Endothelial cell (in vitro differentiated cells): ENCODE measurements at regions not wholly inside any gene's neighbourhood (a gene's known extent, or its start where the extent isn't known, plus 50 kb on each side); places are given as distances from the start of the nearest gene placed in this dataset.

Source experiments
- DNase-seq: peaks from one replicate; pipeline ENCODE4 v3.0.0; 2021; ENCODE audit warnings: low spot score
- H3K27ac Mint-ChIP-seq: one replicate; pipeline ENCODE4 v1.8.0; 2021; ENCODE audit warnings: mixed read lengths, inconsistent platforms; ENCODE audit not compliant: unreplicated experiment
- H3K27me3 Mint-ChIP-seq: one replicate; pipeline ENCODE4 v1.8.0; 2021; ENCODE audit warnings: mild to moderate bottlenecking, moderate library complexity, mixed read lengths, inconsistent platforms; ENCODE audit not compliant: unreplicated experiment
- H3K36me3 Mint-ChIP-seq: one replicate; pipeline ENCODE4 v1.8.0; 2021; ENCODE audit warnings: mild to moderate bottlenecking, low read depth, mixed read lengths, inconsistent platforms; ENCODE audit not compliant: unreplicated experiment
- H3K4me1 Mint-ChIP-seq: one replicate; pipeline ENCODE4 v1.8.0; 2021; ENCODE audit warnings: mild to moderate bottlenecking, mixed read lengths, inconsistent platforms; ENCODE audit not compliant: unreplicated experiment
- H3K4me3 Mint-ChIP-seq: one replicate; pipeline ENCODE4 v1.8.0; 2021; ENCODE audit warnings: mild to moderate bottlenecking, mixed read lengths, inconsistent platforms; ENCODE audit not compliant: unreplicated experiment
- H3K9me3 Mint-ChIP-seq: one replicate; pipeline ENCODE4 v1.8.0; 2021; ENCODE audit warnings: mixed read lengths, inconsistent platforms; ENCODE audit not compliant: unreplicated experiment
- TF ChIP-seq, protein P1 (sequence below): fragments of 200-600 bp; sonication (generic); IDR thresholded peaks from one replicate; pipeline ENCODE4 v1.5.0; 2021; ENCODE audit warnings: antibody characterized with exemption; ENCODE audit not compliant: unreplicated experiment

DNA sequence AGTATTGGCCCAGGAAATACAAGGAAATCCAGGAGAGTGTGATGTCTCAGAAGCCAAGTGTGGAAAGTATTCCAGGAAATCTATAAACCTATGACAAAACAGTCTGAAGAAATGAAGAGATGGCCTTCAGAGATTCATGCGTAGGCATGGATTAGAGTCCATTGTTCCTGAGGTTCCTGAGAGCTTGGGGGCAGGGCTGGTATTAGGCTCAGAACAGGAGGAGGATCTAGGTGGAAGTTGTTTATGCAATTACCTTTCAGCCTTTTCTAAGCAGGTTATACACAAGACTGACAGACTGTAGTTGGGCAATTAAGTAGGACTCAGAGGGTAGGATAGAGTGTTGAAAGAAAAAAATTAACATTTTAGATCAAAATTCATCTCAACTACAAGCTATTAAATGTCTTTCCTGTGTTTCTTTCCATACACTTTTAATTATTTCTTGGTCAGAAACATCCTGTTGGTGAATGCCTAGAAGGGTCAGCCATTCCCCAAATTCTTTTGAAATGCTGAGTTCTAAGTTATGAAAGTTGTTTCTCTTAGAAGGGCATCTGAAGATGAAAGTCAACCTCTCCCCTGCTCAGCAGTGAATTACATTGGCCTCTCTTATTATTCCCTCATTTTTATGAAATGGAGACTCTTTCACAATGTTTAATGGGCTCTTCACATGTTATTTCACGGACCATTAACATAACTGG is 201.2 kb upstream of the MYLIP start:
- H3K36me3 Mint-ChIP-seq: peaks cover 6% of the 10 kb centered on the region

DNA sequence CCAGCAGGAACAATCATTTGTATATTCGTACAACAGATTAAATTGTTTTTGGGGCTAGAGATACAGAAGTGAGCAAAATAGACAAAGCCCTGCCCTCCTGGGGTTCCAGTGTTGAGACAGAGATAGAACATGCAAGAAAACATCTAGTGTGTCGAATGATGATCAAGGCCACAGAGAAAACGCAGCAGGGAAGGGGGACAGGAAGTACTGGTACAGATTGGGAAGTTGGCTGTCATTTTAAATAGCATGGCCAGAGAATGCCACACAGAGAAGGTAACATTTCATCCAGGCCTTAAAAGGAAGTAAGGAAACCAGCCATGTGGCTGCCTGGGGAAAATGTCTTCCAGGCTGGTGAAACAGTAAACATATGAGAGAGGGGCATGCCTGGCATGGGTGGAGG is 202.6 kb upstream of the MYLIP start:
- Mint-ChIP-seq H3K36me3 (peaks cover 4% of the 10 kb centered on the region), H3K4me1 (peaks cover 14% of the 10 kb centered on the region), H3K27ac (no peak overlapping the region), H3K4me3 (no peak overlapping the region), H3K27me3 (peaks cover 5% of the 10 kb centered on the region), H3K9me3 (no peaks in the 10 kb centered on the region)
- TF ChIP-seq, protein P1, sequence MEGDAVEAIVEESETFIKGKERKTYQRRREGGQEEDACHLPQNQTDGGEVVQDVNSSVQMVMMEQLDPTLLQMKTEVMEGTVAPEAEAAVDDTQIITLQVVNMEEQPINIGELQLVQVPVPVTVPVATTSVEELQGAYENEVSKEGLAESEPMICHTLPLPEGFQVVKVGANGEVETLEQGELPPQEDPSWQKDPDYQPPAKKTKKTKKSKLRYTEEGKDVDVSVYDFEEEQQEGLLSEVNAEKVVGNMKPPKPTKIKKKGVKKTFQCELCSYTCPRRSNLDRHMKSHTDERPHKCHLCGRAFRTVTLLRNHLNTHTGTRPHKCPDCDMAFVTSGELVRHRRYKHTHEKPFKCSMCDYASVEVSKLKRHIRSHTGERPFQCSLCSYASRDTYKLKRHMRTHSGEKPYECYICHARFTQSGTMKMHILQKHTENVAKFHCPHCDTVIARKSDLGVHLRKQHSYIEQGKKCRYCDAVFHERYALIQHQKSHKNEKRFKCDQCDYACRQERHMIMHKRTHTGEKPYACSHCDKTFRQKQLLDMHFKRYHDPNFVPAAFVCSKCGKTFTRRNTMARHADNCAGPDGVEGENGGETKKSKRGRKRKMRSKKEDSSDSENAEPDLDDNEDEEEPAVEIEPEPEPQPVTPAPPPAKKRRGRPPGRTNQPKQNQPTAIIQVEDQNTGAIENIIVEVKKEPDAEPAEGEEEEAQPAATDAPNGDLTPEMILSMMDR: no peak
- DNase-seq: no peak

More for the DNA sequence above, 201.2 kb upstream of the MYLIP start:
- TF ChIP-seq, protein P1: no peak
- Mint-ChIP-seq H3K9me3 (no peaks in the 10 kb centered on the region), H3K27ac (no peak overlapping the region), H3K27me3 (peaks cover 3% of the 10 kb centered on the region), H3K4me3 (no peak overlapping the region), H3K4me1 (peaks cover 9% of the 10 kb centered on the region)
- no peak for DNase-seq

GRCh38 chr6:15924893-15925292 is 204.0 kb upstream of the MYLIP start:
- peaks cover 14% of the 10 kb centered on the region for H3K4me1 Mint-ChIP-seq
- H3K36me3 Mint-ChIP-seq: no peaks in the 10 kb centered on the region
- H3K4me3 Mint-ChIP-seq: no peak overlapping the region
- TF ChIP-seq, protein P1: no peak
- H3K27me3 Mint-ChIP-seq: peaks cover 5% of the 10 kb centered on the region
- no peak for DNase-seq
- no peaks in the 10 kb centered on the region for H3K9me3 Mint-ChIP-seq
- no peak overlapping the region for H3K27ac Mint-ChIP-seq

- Mint-ChIP-seq H3K36me3 (no peaks in the 10 kb centered on the region), H3K4me3 (no peak overlapping the region), H3K9me3 (no peaks in the 10 kb centered on the region), H3K4me1 (peaks cover 14% of the 10 kb centered on the region), H3K27me3 (peaks cover 5% of the 10 kb centered on the region), H3K27ac (no peak overlapping the region)
- TF ChIP-seq, protein P1: no peak
- no peak for DNase-seq
Observed at GRCh38 chr6:15922510-15923250, 206.2 kb upstream of the MYLIP start.

GRCh38 chr6:15921243-15921642 is 207.6 kb upstream of the MYLIP start:
- Mint-ChIP-seq H3K27ac (no peak overlapping the region), H3K4me3 (no peak overlapping the region), H3K27me3 (peaks cover 5% of the 10 kb centered on the region), H3K9me3 (no peaks in the 10 kb centered on the region), H3K4me1 (peaks cover 14% of the 10 kb centered on the region), H3K36me3 (no peaks in the 10 kb centered on the region)
- TF ChIP-seq, protein P1: no peak
- DNase-seq: no peak
